ENCODE measurements at regions not wholly inside any gene's neighbourhood (a gene's known extent, or its start where the extent isn't known, plus 50 kb on each side); places are given as distances from the start of the nearest gene placed in this dataset.

GRCh38 chr7:138309186-138309585, 150.9 kb upstream of the TRIM24 start:
- TF ChIP-seq POLR2AphosphoS5 (IDR thresholded peaks at IDR 0.05; ENCODE audit: low read length) (no peak), SMC3 (IDR thresholded peaks at IDR 0.05; ENCODE audit: borderline replicate concordance, low read length) (no peak), ELK1 (IDR thresholded peaks at IDR 0.05; ENCODE audit: low read depth, low read length) (no peak), FOXM1 (IDR thresholded peaks at IDR 0.05; ENCODE audit: low read depth, low read length) (no peak), BHLHE40 (IDR thresholded peaks at IDR 0.05; ENCODE audit: borderline replicate concordance in 1 of 2, low read depth in 2 of 2, low read length in 1 of 2) (no peak), FOS (IDR thresholded peaks at IDR 0.05; ENCODE audit: borderline replicate concordance, extremely low read depth, insufficient read length) (no peak)
